Endothelial cell of umbilical vein (primary cell): ENCODE measurements at regions not wholly inside any gene's neighbourhood (a gene's known extent, or its start where the extent isn't known, plus 50 kb on each side); places are given as distances from the start of the nearest gene placed in this dataset.

Experiments
- BruUV-seq: library from RNA; stranded (reverse); fragments of 400-500 nt; replicated peaks from 2 replicates; lab custom pipeline; 2021; lab: Mats Ljungman, UMichigan
- CTCF ChIA-PET: fragments of 300-600, 350-600 bp; sonication (Branson Sonifier 250); formaldehyde crosslinking; loops from one replicate; lab custom pipeline; 2021; ENCODE audit warnings: antibody characterized with exemption, inconsistent platforms; lab: Charles Lee
- POLR2A ChIA-PET: fragments of 300-600, 350-600 bp; sonication (Branson Sonifier 250); formaldehyde crosslinking; loops from one replicate; lab custom pipeline; 2021; ENCODE audit warnings: antibody characterized with exemption, inconsistent platforms; lab: Charles Lee
- DNase-seq: peaks from one replicate; pipeline ENCODE4 v3.0.0-alpha.2; 2011; ENCODE audit warnings: low read depth, low spot score
- FAIRE-seq: peaks from 2 replicates; lab custom pipeline; 2011; peaks lifted over from hg19 to GRCh38; lab: Jason Lieb, UNC
- H2AFZ ChIP-seq: 2 replicates; pipeline ENCODE4 v1.6.0; 2012; ENCODE audit warnings: low read depth, low read length, control low read depth, inconsistent platforms
- H3K27ac ChIP-seq: 2 replicates; pipeline ENCODE4 v1.5.1; 2011; ENCODE audit warnings: low read depth, mild to moderate bottlenecking, control low read depth, low read length, moderate library complexity; ENCODE audit not compliant: insufficient read depth
- H3K27me3 ChIP-seq, 2 experiments: 2 replicates each; pipeline versions ENCODE4 v1.6.0 to v1.6.1; 2011; ENCODE audit warnings: low read length in 2 of 2, mixed read lengths in 1 of 2; ENCODE audit not compliant: control insufficient read depth in 2 of 2, insufficient read depth in 2 of 2
- H3K36me3 ChIP-seq, 2 experiments: 2 replicates in 1 of 2; 3 replicates in 1 of 2; pipeline ENCODE4 v1.5.1; 2011; ENCODE audit warnings: low read length in 2 of 2, mild to moderate bottlenecking in 1 of 2, moderate library complexity in 1 of 2; ENCODE audit not compliant: control insufficient read depth in 2 of 2, insufficient read depth in 2 of 2; ENCODE audit errors: extremely low read depth in 1 of 2
- H3K4me1 ChIP-seq: 3 replicates; pipeline ENCODE4 v1.5.1; 2011; ENCODE audit warnings: mild to moderate bottlenecking, low read length; ENCODE audit not compliant: control insufficient read depth, insufficient read depth; ENCODE audit errors: extremely low read depth
- H3K4me2 ChIP-seq: 2 replicates; pipeline ENCODE4 v1.6.1; 2011; ENCODE audit warnings: low read length, control low read depth, mixed read lengths; ENCODE audit not compliant: insufficient read depth
- H3K4me3 ChIP-seq, 3 experiments: fragments of 200-600 bp in 1 of 3; sonication (generic), shearing (Covaris generic) in 1 of 3; replicated peaks in 1 of 3; 2 replicates each; pipeline ENCODE4 v1.5.1; 2011 to 2016; ENCODE audit warnings: control low read depth in 3 of 3, low read length in 3 of 3, mild to moderate bottlenecking in 2 of 3, inconsistent platforms in 1 of 3, low read depth in 1 of 3, moderate library complexity in 1 of 3; ENCODE audit not compliant: insufficient read depth in 1 of 3
- H3K79me2 ChIP-seq: 2 replicates; pipeline ENCODE4 v1.6.0; 2012; ENCODE audit warnings: low read length, inconsistent platforms; ENCODE audit not compliant: control insufficient read depth, insufficient read depth
- H3K9ac ChIP-seq: replicated peaks from 2 replicates; pipeline ENCODE3; 2011; ENCODE audit warnings: low read length, control low read depth; ENCODE audit not compliant: insufficient read depth; ENCODE audit errors: extremely low read depth
- H3K9me1 ChIP-seq: replicated peaks from 3 replicates; pipeline ENCODE4 v1.6.0; 2011; ENCODE audit warnings: mild to moderate bottlenecking, low read length; ENCODE audit not compliant: control insufficient read depth, insufficient read depth; ENCODE audit errors: extremely low read depth
- H3K9me3 ChIP-seq: replicated peaks from 2 replicates; pipeline ENCODE4 v1.5.1; 2012; ENCODE audit warnings: low read length, inconsistent platforms; ENCODE audit not compliant: control insufficient read depth, insufficient read depth
- H4K20me1 ChIP-seq: replicated peaks from 2 replicates; pipeline ENCODE3; 2011; ENCODE audit warnings: mild to moderate bottlenecking, low read length; ENCODE audit not compliant: control insufficient read depth, insufficient read depth; ENCODE audit errors: extremely low read depth
- CTCF ChIP-seq, 2 donors: IDR thresholded peaks; 1 replicate in 1 of 2; 2 replicates in 1 of 2; pipeline ENCODE4 v1.5.1; 2011; ENCODE audit warnings: low read length in 2 of 2, mild to moderate bottlenecking in 2 of 2, moderate library complexity in 2 of 2, control low read depth in 1 of 2, inconsistent platforms in 1 of 2, low read depth in 1 of 2; ENCODE audit not compliant: insufficient read depth in 1 of 2; ENCODE audit errors: extremely low read depth in 1 of 2
- EZH2 ChIP-seq: IDR thresholded peaks from 2 replicates; pipeline ENCODE4 v1.6.1; 2012; ENCODE audit warnings: borderline replicate concordance, low read depth, mild to moderate bottlenecking, moderate library complexity, low read length, inconsistent platforms; ENCODE audit not compliant: severe bottlenecking
- FOS ChIP-seq: IDR thresholded peaks from 2 replicates; pipeline ENCODE4 v1.6.1; 2011; ENCODE audit warnings: mild to moderate bottlenecking, low read length, moderate library complexity, borderline replicate concordance; ENCODE audit not compliant: insufficient read depth
- GATA2 ChIP-seq: IDR thresholded peaks from 2 replicates; pipeline ENCODE4 v1.7.0; 2011; ENCODE audit warnings: low read depth, mild to moderate bottlenecking, moderate library complexity, mixed read lengths, low read length; ENCODE audit not compliant: insufficient read length, insufficient read depth
- JUN ChIP-seq: IDR thresholded peaks from 2 replicates; pipeline ENCODE4 v1.6.1; 2011; ENCODE audit warnings: borderline replicate concordance, low read depth; ENCODE audit not compliant: insufficient read length, insufficient read depth
- MAX ChIP-seq: IDR thresholded peaks from 2 replicates; pipeline ENCODE4 v1.6.1; 2011; ENCODE audit not compliant: insufficient read depth, insufficient read length
- MYC ChIP-seq: IDR thresholded peaks from one replicate; pipeline ENCODE4 v1.6.1; 2011; ENCODE audit warnings: mild to moderate bottlenecking, low read depth, low read length
- POLR2A ChIP-seq: IDR thresholded peaks from 2 replicates; pipeline ENCODE4 v1.6.1; 2012; ENCODE audit warnings: low read depth, mild to moderate bottlenecking, control low read depth, low read length
- POLR2AphosphoS5 ChIP-seq: IDR thresholded peaks from 2 replicates; pipeline ENCODE4 v1.6.1; 2012; ENCODE audit warnings: low read depth, mild to moderate bottlenecking, control low read depth, low read length, moderate library complexity; ENCODE audit not compliant: insufficient read depth
- dilution Hi-C: fragments of 300-500 bp; cut with MboI; formaldehyde crosslinking; loops from one replicate; pipeline ENCODE4 v1.15.0; 2019; ENCODE audit warnings: low sequenced_read_pairs; ENCODE audit not compliant: extremely low pct_ligation_motif_present
- intact Hi-C: fragments of 100-400 bp; cut with micrococcal nuclease; formaldehyde crosslinking; loops from one replicate; pipeline ENCODE4 v1.10.0; 2022

GRCh38 chr9:16099732-16100536 lies 547.1 kb downstream of the CCDC171 start:
- no peak overlapping the region for H3K4me3 ChIP-seq
- TF ChIP-seq POLR2A = no peak
- H3K9me1 ChIP-seq = no peaks in the 10 kb centered on the region
- no peak overlapping the region for H2AFZ ChIP-seq
- no peaks in the 10 kb centered on the region for H3K79me2 ChIP-seq
- no peaks in the 10 kb centered on the region for H4K20me1 ChIP-seq
- POLR2A ChIA-PET = no interaction called here
- FAIRE-seq = no peak
- peaks cover 0 to 2% of the 10 kb centered on the region in 2 experiments for H3K27me3 ChIP-seq
- no peak overlapping the region for H3K27ac ChIP-seq
- no peaks in the 10 kb centered on the region for H3K4me1 ChIP-seq
- dilution Hi-C loops (no loop called here), intact Hi-C loops (no loop called here)
- H3K9me3 ChIP-seq = no peaks in the 10 kb centered on the region
- no peak overlapping the region for H3K9ac ChIP-seq
- DNase-seq = no peak
- H3K4me2 ChIP-seq = no peak overlapping the region
- CTCF ChIA-PET = interaction anchor here (0.6 kb wide), 1 partner anchor 306 kb away, joined by 4 read pairs; no protein-coding TSS in a partner anchor
- no TSS peak for BruUV-seq
- H3K36me3 ChIP-seq = no peaks in the 10 kb centered on the region

GRCh38 chr9:16100537-16101091 lies 547.8 kb downstream of the CCDC171 start:
- DNase-seq (no peak), FAIRE-seq (no peak)
- intact Hi-C loops (no loop called here), dilution Hi-C loops (no loop called here)
- BruUV-seq = no TSS peak
- no peak for TF ChIP-seq MAX
- no peak for TF ChIP-seq POLR2A
- no peak for TF ChIP-seq FOS
- TF ChIP-seq EZH2 = no peak
- TF ChIP-seq JUN = no peak
- no peak for TF ChIP-seq MYC
- no peak for TF ChIP-seq POLR2AphosphoS5
- TF ChIP-seq GATA2 = no peak
- no peak for TF ChIP-seq CTCF (IDR thresholded peaks at IDR 0.05; ENCODE audit: extremely low read depth in 1 of 2, insufficient read depth in 1 of 2, low read depth in 1 of 2, low read length in 2 of 2)
- peaks cover 0 to 2% of the 10 kb centered on the region in 2 experiments for H3K27me3 ChIP-seq
- H3K9me1 ChIP-seq = no peaks in the 10 kb centered on the region
- no peaks in the 10 kb centered on the region for H4K20me1 ChIP-seq
- no peak overlapping the region for H3K4me2 ChIP-seq
- H3K9me3 ChIP-seq = no peaks in the 10 kb centered on the region
- H3K36me3 ChIP-seq = no peaks in the 10 kb centered on the region
- H2AFZ ChIP-seq = no peak overlapping the region
- no peak overlapping the region for H3K4me3 ChIP-seq
- no peaks in the 10 kb centered on the region for H3K4me1 ChIP-seq
- CTCF ChIA-PET = interaction anchor here (0.6 kb wide), 1 partner anchor 307 kb away, joined by 4 read pairs; no protein-coding TSS in a partner anchor
- no peak overlapping the region for H3K27ac ChIP-seq
- H3K9ac ChIP-seq = no peak overlapping the region
- no peaks in the 10 kb centered on the region for H3K79me2 ChIP-seq
- POLR2A ChIA-PET = no interaction called here
